A673 (cell line): ENCODE measurements at regions not wholly inside any gene's neighbourhood (a gene's known extent, or its start where the extent isn't known, plus 50 kb on each side); places are given as distances from the start of the nearest gene placed in this dataset.

ENCODE experiments used
- BruUV-seq: library from RNA; stranded (reverse); fragments of 400-500 nt; replicated peaks from 2 replicates; lab custom pipeline; 2021; lab: Mats Ljungman, UMichigan
- CTCF ChIA-PET: fragments of 300-600 bp; sonication (Branson Sonifier 250); formaldehyde crosslinking; loops from one replicate; lab custom pipeline; 2022; ENCODE audit warnings: antibody characterized with exemption; lab: Charles Lee
- POLR2A ChIA-PET: fragments of 300-600 bp; sonication (Branson Sonifier 250); formaldehyde crosslinking; loops from one replicate; lab custom pipeline; 2022; ENCODE audit warnings: antibody characterized with exemption; ENCODE audit not compliant: low non-redundant PET; lab: Charles Lee
- DNase-seq: peaks from one replicate; pipeline ENCODE4 v3.0.0-alpha.2; 2015; ENCODE audit warnings: low spot score
- H3K27ac ChIP-seq: fragments of 200-600 bp; sonication (generic); 2 replicates; pipeline ENCODE4 v1.5.1; 2016; ENCODE audit warnings: mixed run types, low read depth, mild to moderate bottlenecking, mixed read lengths, antibody characterized with exemption, low read length; ENCODE audit not compliant: poor library complexity, severe bottlenecking
- H3K27me3 ChIP-seq: fragments of 200-600 bp; sonication (generic); replicated peaks from 2 replicates; pipeline ENCODE4 v1.6.1; 2017; ENCODE audit warnings: mixed run types, low read depth, mild to moderate bottlenecking, mixed read lengths, antibody characterized with exemption, low read length; ENCODE audit not compliant: insufficient read depth, poor library complexity
- H3K36me3 ChIP-seq: fragments of 200-600 bp; sonication (generic); 2 replicates; pipeline ENCODE4 v1.6.1; 2016; ENCODE audit warnings: mixed run types, mild to moderate bottlenecking, mixed read lengths, antibody characterized with exemption, low read length; ENCODE audit not compliant: insufficient read depth, poor library complexity, severe bottlenecking
- H3K4me1 ChIP-seq: fragments of 200-600 bp; sonication (generic); 2 replicates; pipeline ENCODE4 v1.6.1; 2017; ENCODE audit warnings: mixed run types, mild to moderate bottlenecking, mixed read lengths, antibody characterized with exemption, low read length; ENCODE audit not compliant: insufficient read depth, poor library complexity, severe bottlenecking
- H3K4me3 ChIP-seq: fragments of 200-600 bp; sonication (generic); 2 replicates; pipeline ENCODE4 v1.5.1; 2016; ENCODE audit warnings: low read depth, mixed run types, mild to moderate bottlenecking, mixed read lengths, low read length; ENCODE audit not compliant: poor library complexity, severe bottlenecking
- H3K9me3 ChIP-seq: fragments of 200-600 bp; sonication (generic); 2 replicates; pipeline ENCODE4 v1.6.1; 2016; ENCODE audit warnings: mixed run types, low read depth, mild to moderate bottlenecking, mixed read lengths, antibody characterized with exemption, low read length; ENCODE audit not compliant: poor library complexity, severe bottlenecking
- EZH2 ChIP-seq: fragments of 200-600 bp; sonication (generic); IDR thresholded peaks from 2 replicates; pipeline ENCODE4 v1.6.1; 2017; ENCODE audit warnings: borderline replicate concordance, low read depth, mild to moderate bottlenecking, mixed read lengths, antibody characterized with exemption, low read length; ENCODE audit not compliant: poor library complexity, severe bottlenecking
- intact Hi-C: fragments of 100-400 bp; cut with micrococcal nuclease; formaldehyde crosslinking; loops from one replicate; pipeline ENCODE4 v1.10.0; 2022; ENCODE audit not compliant: unreplicated experiment
- TF ChIP-seq, protein P1 (sequence below): fragments of 300-800, 200-600 bp; sonication (generic); conservative IDR thresholded peaks from 2 replicates; pipeline ENCODE4 v1.5.1; 2017; ENCODE audit warnings: low read depth, mild to moderate bottlenecking, antibody characterized with exemption, low read length, moderate library complexity, mixed read lengths

DNA sequence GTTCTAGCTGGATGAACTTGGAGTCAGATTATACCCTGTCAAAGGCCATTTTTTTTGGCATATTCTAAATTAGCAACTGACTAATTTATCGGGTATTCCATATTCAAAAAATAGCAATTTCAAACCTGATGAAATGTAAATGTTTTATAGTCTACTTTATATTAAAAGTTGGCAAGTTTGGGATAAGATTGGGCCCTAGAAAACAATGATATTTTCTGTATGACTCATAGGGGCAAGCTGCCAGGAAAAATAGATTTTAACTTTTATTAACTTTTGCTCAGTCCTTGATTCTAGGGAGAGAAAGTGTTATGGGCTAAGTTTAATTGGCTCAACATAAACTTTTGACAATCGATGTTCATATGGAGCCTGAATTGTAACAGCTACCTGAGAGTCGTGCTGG is 576.9 kb upstream of the B3GALT2 start:
- ChIA-PET CTCF (no interaction called here), POLR2A (no interaction called here)
- Histone ChIP-seq H3K4me1 (no peaks in the 10 kb centered on the region), H3K36me3 (no peaks in the 10 kb centered on the region), H3K9me3 (no peaks in the 10 kb centered on the region), H3K4me3 (no peak overlapping the region), H3K27ac (no peak overlapping the region), H3K27me3 (no peaks in the 10 kb centered on the region)
- BruUV-seq = no TSS peak
- DNase-seq = no peak
- intact Hi-C loops = no loop called here
- TF ChIP-seq, protein P1, sequence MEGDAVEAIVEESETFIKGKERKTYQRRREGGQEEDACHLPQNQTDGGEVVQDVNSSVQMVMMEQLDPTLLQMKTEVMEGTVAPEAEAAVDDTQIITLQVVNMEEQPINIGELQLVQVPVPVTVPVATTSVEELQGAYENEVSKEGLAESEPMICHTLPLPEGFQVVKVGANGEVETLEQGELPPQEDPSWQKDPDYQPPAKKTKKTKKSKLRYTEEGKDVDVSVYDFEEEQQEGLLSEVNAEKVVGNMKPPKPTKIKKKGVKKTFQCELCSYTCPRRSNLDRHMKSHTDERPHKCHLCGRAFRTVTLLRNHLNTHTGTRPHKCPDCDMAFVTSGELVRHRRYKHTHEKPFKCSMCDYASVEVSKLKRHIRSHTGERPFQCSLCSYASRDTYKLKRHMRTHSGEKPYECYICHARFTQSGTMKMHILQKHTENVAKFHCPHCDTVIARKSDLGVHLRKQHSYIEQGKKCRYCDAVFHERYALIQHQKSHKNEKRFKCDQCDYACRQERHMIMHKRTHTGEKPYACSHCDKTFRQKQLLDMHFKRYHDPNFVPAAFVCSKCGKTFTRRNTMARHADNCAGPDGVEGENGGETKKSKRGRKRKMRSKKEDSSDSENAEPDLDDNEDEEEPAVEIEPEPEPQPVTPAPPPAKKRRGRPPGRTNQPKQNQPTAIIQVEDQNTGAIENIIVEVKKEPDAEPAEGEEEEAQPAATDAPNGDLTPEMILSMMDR = no peak
- TF ChIP-seq EZH2 = no peak

GRCh38 chr1:193762236-193762635 is 575.8 kb upstream of the B3GALT2 start:
- ChIA-PET POLR2A (no interaction called here), CTCF (no interaction called here)
- no peaks in the 10 kb centered on the region for H3K36me3 ChIP-seq
- no peak overlapping the region for H3K27ac ChIP-seq
- TF ChIP-seq, protein P1 = no peak
- no peaks in the 10 kb centered on the region for H3K27me3 ChIP-seq
- no TSS peak for BruUV-seq
- intact Hi-C loops = no loop called here
- no peak for DNase-seq
- H3K4me3 ChIP-seq = no peak overlapping the region
- H3K4me1 ChIP-seq = no peaks in the 10 kb centered on the region
- H3K9me3 ChIP-seq = no peaks in the 10 kb centered on the region

GRCh38 chr1:193755441-193755840 is 569.0 kb upstream of the B3GALT2 start:
- no peak for DNase-seq
- ChIA-PET CTCF (no interaction called here), POLR2A (no interaction called here)
- Histone ChIP-seq H3K4me1 (no peaks in the 10 kb centered on the region), H3K9me3 (no peaks in the 10 kb centered on the region), H3K27me3 (no peaks in the 10 kb centered on the region), H3K4me3 (no peak overlapping the region), H3K36me3 (no peaks in the 10 kb centered on the region), H3K27ac (no peak overlapping the region)
- TF ChIP-seq EZH2 = no peak
- TF ChIP-seq, protein P1 = no peak
- intact Hi-C loops = loop anchor here (10.0 kb wide), 1 partner anchor 351 kb away; no protein-coding TSS in a partner anchor
- no TSS peak for BruUV-seq
